GM12892 (cell line): ENCODE measurements at regions not wholly inside any gene's neighbourhood (a gene's known extent, or its start where the extent isn't known, plus 50 kb on each side); places are given as distances from the start of the nearest gene placed in this dataset.

Experiments
- POLR2A ChIP-seq: IDR thresholded peaks from 2 replicates; pipeline ENCODE4 v1.6.1; 2011; ENCODE audit warnings: low read depth, low read length, control low read depth
- POLR2AphosphoS5 ChIP-seq: IDR thresholded peaks from 2 replicates; pipeline ENCODE4 v1.6.1; 2011; ENCODE audit warnings: low read depth, low read length, control low read depth
- TAF1 ChIP-seq: IDR thresholded peaks from 2 replicates; pipeline ENCODE4 v1.6.1; 2011; ENCODE audit warnings: low read depth, mild to moderate bottlenecking, control low read depth, low read length, borderline replicate concordance

DNA sequence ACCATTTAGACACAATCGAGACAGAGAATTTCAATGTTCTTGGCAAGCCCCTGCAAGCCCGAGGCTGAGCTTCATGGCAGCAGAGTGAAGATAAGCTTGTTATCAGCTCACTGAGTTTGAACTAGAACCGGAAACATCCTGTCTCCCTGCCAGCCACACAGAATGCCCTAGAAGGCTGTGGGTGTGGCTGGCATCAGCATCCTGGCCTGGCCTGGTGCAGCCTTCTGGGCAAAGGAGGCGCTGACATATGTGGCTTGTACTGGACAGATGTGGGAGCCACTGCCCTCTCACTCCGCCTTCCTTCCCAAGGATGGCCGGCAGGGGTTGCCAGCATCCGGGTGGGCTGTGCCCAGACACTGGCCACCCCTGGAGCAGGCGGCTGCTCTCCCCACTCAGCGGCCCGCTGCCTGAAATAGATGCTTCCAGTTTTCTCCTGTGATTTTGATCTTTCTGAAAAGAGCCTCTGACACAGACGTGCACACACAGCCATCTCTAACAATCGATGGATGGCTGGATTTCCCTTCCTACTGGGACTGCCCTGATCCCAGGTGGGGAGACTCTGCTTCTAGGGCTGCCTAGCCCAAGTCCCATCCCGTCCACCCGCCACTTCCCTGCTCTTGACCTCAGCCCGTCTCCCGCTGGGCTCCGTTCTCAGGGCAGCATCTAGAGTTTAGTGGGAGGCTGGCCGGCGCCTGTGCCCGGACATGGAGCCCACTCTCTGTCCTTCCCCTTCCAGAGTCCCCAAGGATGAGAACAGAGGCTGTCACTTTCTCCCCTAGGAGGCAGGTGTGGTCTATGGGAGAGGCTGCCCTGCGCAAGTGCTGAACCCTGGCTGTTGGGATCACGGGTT lies 149.7 kb downstream of the CTTN start:
- no peak for TF ChIP-seq POLR2A
- TF ChIP-seq POLR2AphosphoS5: no peak
- TF ChIP-seq TAF1: no peak
